Neural progenitor cell (in vitro differentiated cells): ENCODE measurements at regions not wholly inside any gene's neighbourhood (a gene's known extent, or its start where the extent isn't known, plus 50 kb on each side); places are given as distances from the start of the nearest gene placed in this dataset.

Experiments used
- EZH2 ChIP-seq: fragments of 200-600 bp; sonication (generic); IDR thresholded peaks from 2 replicates; pipeline ENCODE4 v1.6.1; 2017; ENCODE audit warnings: antibody characterized with exemption, mild to moderate bottlenecking, moderate library complexity
- EZH2phosphoT487 ChIP-seq: fragments of 200-600 bp; sonication (generic); IDR thresholded peaks from 2 replicates; pipeline ENCODE4 v1.6.1; 2017; ENCODE audit warnings: antibody characterized with exemption
- TF ChIP-seq, protein P1 (sequence below): fragments of 200-600 bp; sonication (generic); IDR thresholded peaks from 2 replicates; pipeline ENCODE4 v1.5.1; 2017; ENCODE audit warnings: antibody characterized with exemption, mild to moderate bottlenecking

DNA sequence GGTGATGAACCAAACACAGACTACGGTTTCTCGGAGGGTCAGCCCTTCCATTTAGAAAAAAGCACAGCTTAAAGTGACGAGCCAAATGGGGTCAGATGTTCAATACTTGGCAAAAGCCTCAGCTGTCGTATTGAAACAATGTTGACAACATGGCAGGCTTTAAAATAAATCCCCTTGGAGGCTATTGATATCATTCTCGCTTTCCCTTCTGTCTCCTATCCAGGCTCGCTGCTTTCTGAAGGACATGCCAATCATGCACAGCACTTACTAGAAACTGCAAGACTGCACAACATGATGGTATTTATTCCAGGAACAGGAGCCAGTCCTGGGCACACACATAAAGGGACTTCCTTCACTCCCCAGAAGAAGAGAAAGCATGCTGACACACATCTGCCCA lies 137.9 kb downstream of the SLC7A11 start:
- TF ChIP-seq, protein P1, sequence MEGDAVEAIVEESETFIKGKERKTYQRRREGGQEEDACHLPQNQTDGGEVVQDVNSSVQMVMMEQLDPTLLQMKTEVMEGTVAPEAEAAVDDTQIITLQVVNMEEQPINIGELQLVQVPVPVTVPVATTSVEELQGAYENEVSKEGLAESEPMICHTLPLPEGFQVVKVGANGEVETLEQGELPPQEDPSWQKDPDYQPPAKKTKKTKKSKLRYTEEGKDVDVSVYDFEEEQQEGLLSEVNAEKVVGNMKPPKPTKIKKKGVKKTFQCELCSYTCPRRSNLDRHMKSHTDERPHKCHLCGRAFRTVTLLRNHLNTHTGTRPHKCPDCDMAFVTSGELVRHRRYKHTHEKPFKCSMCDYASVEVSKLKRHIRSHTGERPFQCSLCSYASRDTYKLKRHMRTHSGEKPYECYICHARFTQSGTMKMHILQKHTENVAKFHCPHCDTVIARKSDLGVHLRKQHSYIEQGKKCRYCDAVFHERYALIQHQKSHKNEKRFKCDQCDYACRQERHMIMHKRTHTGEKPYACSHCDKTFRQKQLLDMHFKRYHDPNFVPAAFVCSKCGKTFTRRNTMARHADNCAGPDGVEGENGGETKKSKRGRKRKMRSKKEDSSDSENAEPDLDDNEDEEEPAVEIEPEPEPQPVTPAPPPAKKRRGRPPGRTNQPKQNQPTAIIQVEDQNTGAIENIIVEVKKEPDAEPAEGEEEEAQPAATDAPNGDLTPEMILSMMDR, result no peak
- TF ChIP-seq EZH2phosphoT487 (no peak), EZH2 (no peak)
